ENCODE measurements at regions not wholly inside any gene's neighbourhood (a gene's known extent, or its start where the extent isn't known, plus 50 kb on each side); places are given as distances from the start of the nearest gene placed in this dataset.

- Mint-ChIP-seq H3K4me1 (peaks cover 17% of the 10 kb centered on the region), H3K9me3 (no peaks in the 10 kb centered on the region), H3K36me3 (no peaks in the 10 kb centered on the region), H3K27ac (no peak overlapping the region), H3K27me3 (ENCODE audit: low read depth) (no peaks in the 10 kb centered on the region), H3K4me3 (no peak overlapping the region)
- no peak for TF ChIP-seq CTCF (IDR thresholded peaks at IDR 0.05; ENCODE audit: unreplicated experiment)
- DNase-seq (ENCODE audit: low spot score in 2 of 2, unreplicated experiment in 2 of 2) = no peak
Observed at GRCh38 chr17:70499067-70499786, 329.9 kb downstream of the KCNJ2 start.

GRCh38 chr17:70503449-70503848 is 334.1 kb downstream of the KCNJ2 start:
- Mint-ChIP-seq H3K9me3 (no peaks in the 10 kb centered on the region), H3K27me3 (ENCODE audit: low read depth) (no peaks in the 10 kb centered on the region), H3K4me3 (no peak overlapping the region), H3K4me1 (peaks cover 17% of the 10 kb centered on the region), H3K27ac (no peak overlapping the region), H3K36me3 (no peaks in the 10 kb centered on the region)
- no peak for DNase-seq (ENCODE audit: low spot score in 2 of 2, unreplicated experiment in 2 of 2)
- TF ChIP-seq CTCF (IDR thresholded peaks at IDR 0.05; ENCODE audit: unreplicated experiment) = no peak

- DNase-seq (ENCODE audit: low spot score in 2 of 2, unreplicated experiment in 2 of 2) = no peak
- no peak overlapping the region for H3K27ac Mint-ChIP-seq
- H3K9me3 Mint-ChIP-seq = no peaks in the 10 kb centered on the region
- TF ChIP-seq CTCF (IDR thresholded peaks at IDR 0.05; ENCODE audit: unreplicated experiment) = no peak
- H3K4me3 Mint-ChIP-seq = no peak overlapping the region
- H3K36me3 Mint-ChIP-seq = no peaks in the 10 kb centered on the region
- H3K27me3 Mint-ChIP-seq (ENCODE audit: low read depth) = no peaks in the 10 kb centered on the region
- H3K4me1 Mint-ChIP-seq = no peaks in the 10 kb centered on the region
Observed at GRCh38 chr17:70510288-70510687, 341.0 kb downstream of the KCNJ2 start.

- Mint-ChIP-seq H3K36me3 (no peaks in the 10 kb centered on the region), H3K27me3 (ENCODE audit: low read depth) (no peaks in the 10 kb centered on the region), H3K4me1 (peaks cover 22% of the 10 kb centered on the region), H3K9me3 (no peaks in the 10 kb centered on the region), H3K4me3 (no peak overlapping the region), H3K27ac (no peak overlapping the region)
- no peak for TF ChIP-seq CTCF (IDR thresholded peaks at IDR 0.05; ENCODE audit: unreplicated experiment)
- no peak for DNase-seq (ENCODE audit: low spot score in 2 of 2, unreplicated experiment in 2 of 2)
Observed at GRCh38 chr17:70517816-70518215, 348.5 kb downstream of the KCNJ2 start.

GRCh38 chr17:70519300-70519699 is 350.0 kb downstream of the KCNJ2 start:
- H3K27ac Mint-ChIP-seq = no peak overlapping the region
- H3K9me3 Mint-ChIP-seq = no peaks in the 10 kb centered on the region
- DNase-seq (ENCODE audit: low spot score in 2 of 2, unreplicated experiment in 2 of 2) = no peak
- no peaks in the 10 kb centered on the region for H3K27me3 Mint-ChIP-seq (ENCODE audit: low read depth)
- H3K4me3 Mint-ChIP-seq = no peak overlapping the region
- no peaks in the 10 kb centered on the region for H3K36me3 Mint-ChIP-seq
- no peak for TF ChIP-seq CTCF (IDR thresholded peaks at IDR 0.05; ENCODE audit: unreplicated experiment)
- peaks cover 26% of the 10 kb centered on the region for H3K4me1 Mint-ChIP-seq
